KG1 (cell line): ENCODE measurements at regions not wholly inside any gene's neighbourhood (a gene's known extent, or its start where the extent isn't known, plus 50 kb on each side); places are given as distances from the start of the nearest gene placed in this dataset.
"Not testable (repeated sequence)": the region's sequence is repeated elsewhere in the genome, so short reads cannot be mapped to it uniquely, and the experiment has no call there.

ENCODE experiments used
- DNase-seq: peaks from one replicate; lab custom pipeline; 2025; lab: John Stamatoyannopoulos, UW

- DNase-seq = no peak
Observed at GRCh38 chr16:87132361-87133014, 184.7 kb downstream of the C16orf95 start.

DNA sequence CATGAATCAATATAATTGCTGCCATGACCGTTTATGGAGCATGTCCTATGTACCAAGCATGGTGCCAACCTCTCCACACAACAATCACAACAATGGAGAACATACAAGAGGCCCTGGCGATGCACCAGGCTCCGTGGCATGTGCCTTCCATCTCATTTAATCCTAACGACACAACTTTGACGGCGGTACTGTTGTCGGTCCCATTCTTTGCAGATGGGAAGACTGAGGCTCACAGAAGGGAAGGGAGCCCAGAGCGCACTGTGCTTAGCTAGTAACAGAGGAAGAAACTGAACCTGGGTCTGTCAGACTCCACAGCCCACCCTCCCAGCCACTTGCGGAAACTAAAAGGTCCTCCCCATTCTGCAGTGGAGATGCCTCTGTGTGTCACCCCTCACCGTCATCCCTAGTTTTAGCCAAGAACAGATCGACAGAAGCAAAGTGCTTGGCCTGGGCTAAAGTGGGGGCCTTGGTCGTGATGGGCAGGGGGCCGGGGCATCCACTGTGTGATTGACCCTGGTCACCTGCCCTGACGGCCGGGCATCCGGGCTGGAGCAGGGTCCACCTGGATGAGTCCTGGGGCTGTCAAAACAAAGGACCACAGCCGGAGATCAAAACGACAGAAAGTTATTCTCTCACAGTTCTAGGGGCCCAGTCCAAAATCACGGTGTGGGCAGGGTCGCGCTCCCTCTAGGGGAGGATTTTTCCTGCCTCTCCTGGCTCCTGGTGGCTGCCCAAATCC, 183.9 kb downstream of the C16orf95 start:
- DNase-seq = no peak

GRCh38 chr16:87133966-87134627, 183.1 kb downstream of the C16orf95 start:
- DNase-seq = no peak

- no peak for DNase-seq
Observed at GRCh38 chr16:87134628-87134995, 182.6 kb downstream of the C16orf95 start.

DNA sequence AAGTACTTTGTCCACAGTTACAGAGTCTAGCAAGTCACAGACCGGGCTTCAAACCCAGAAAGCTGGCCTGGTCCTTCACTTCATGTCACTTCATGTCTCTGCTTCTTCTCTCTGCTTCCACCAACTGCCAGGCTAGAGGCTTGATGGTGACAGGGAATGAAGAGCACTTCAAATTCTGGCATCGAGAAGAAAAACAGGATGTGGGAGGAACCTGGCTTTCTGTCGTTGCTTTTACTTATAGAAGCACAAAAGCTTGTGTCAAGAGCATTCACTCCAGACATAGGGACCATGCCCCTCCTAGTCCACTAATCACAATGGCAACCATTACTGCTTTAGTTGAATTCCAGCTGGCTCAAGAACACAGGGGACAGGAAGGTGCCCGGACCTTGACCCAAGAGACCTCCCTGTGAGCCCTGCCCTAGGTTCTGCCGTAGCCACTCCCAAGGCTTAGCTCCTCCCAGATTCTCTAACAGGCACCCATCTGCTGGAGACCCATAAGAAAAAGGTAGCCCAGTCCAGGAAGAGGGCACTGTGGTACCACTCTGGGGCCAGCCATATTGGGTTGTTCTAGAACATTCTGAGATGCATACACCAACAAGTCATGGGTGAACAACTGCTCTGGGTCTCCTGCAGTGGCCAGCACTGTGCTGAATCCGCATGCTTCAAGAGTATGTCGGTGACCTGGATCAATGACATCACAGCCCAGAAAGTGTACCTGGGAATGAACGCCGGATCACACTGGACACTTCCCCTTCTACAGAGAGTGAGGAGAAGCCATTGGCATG, 181.8 kb downstream of the C16orf95 start:
- DNase-seq = no peak

DNA sequence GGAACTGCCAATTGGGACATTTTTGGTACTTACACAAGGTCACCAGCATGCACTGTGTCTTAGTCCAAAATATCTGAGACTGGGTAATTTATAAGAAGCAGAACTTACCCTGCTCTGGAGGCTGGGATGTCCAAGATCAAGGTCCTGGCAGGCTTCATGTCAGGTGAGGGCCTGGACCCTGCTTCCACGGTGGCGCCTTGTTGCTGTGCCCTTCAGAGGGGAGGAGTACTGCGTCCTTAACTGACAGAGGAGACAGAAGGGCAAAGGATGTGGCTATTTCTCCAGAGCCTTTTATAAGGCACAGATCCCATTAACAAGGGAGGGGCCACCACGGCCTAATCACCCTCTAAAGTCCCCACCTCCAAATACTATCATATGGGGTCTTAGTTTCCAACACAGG, 178.9 kb downstream of the C16orf95 start:
- DNase-seq = no peak

GRCh38 chr16:87138738-87139267, 178.4 kb downstream of the C16orf95 start:
- no peak for DNase-seq

- DNase-seq = no peak
Observed at GRCh38 chr16:87140211-87141200, 176.7 kb downstream of the C16orf95 start.

DNA sequence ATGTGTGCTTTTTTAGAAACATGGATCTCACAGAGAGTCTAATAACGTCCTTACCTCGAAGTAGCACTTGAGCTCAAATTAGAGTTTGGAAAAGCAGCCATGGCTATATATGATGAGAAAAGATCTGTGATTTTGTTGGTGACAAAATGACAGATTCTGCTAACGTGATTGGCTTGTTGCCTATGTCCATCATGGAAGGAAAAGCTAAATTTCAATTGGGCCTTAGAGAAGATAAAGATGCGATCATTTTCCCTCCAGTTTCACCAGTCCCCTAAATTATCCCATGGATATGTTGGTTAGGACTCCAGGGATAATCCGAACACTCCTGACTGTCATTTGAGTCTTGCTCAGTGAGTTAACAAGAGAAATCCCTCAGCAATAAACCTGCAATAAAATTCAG, 175.8 kb downstream of the C16orf95 start:
- DNase-seq = no peak

DNA sequence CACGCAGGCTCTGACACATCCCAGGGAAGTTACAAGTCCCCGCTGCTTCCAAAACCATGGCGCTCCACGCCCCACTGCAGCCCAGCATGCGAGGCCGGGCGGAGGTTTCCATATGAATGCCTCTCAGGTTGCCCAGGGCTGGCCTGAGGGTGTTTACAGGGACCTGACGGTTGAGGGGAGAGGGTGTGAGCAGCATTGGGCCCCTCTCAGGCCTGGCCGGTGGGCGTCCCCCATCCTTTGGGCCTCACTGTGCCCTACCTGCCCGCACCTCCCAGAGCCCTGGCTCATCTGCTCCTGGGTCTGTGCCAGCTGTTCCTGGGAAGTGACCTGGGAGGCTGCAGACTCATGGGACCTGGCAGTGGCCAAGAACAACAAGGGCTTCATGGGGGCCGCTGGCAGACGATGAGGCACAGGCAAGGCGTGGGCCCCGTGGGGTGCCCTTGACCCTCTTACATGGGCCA, 173.5 kb downstream of the C16orf95 start:
- DNase-seq = no peak

DNA sequence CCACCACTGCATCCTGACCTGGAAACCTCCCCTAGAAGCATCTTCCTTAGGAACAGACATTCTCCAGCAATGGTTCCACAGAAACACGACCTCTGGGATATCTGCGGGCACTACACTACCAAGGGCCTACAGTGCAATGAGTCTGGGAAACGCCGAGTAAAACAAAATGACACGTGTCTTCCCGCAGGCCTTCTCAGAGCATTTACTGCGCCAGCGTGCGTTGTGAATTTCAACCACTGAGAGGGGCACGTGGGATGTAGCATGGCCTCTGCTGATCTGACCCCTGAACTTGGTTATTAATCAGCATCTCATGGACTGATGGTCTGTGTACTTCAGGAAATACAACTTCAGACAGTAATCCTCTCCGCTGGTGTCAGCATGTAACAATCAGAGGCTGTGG, 173.0 kb downstream of the C16orf95 start:
- DNase-seq = no peak

DNA sequence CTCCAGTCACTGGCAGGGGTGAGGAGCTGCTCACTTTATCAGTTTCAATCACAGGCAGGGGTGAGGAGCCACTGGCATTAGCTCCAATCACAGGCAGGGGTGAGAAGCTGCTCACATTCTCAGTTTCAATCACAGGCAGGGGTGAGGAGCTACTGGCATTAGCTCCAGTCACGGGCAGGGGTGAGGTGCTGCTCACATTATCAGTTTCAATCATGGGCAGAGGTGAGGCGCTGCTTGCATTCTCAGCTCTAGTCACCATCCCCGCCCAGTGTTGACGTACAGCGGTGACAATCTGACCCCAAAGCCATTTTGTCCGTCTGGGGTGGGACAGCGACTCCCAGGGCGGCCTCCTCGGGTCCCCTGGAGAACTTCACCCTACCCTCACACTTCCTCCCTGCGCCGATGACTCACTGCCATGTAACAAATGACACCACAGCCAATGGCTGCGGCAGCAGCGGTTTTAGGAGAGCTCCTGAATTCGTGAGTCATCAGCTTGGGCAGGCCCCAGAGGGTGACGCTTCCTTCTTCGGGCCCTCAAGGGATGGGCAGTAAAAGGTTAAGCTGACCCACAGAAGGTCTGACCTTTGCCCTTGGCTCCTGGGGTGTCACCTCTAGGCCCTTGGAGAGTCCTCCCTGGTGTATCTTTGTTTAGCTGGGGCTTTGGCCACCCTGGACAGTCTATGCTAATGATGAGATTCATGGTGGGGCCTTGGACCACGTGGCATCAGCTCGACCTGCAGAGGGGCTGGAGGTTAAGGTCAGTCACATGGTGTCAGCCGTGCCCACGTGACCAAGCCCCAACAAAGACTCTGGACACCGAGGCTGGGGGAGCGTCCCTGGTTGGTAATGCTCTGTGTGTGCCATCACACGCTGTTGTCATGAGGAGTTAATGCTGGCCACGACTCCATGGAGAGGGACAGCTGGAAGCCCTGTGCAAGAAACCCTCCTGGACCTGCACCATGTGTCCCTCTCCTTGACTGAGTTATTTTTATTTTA, 171.7 kb downstream of the C16orf95 start:
- no peak for DNase-seq

DNA sequence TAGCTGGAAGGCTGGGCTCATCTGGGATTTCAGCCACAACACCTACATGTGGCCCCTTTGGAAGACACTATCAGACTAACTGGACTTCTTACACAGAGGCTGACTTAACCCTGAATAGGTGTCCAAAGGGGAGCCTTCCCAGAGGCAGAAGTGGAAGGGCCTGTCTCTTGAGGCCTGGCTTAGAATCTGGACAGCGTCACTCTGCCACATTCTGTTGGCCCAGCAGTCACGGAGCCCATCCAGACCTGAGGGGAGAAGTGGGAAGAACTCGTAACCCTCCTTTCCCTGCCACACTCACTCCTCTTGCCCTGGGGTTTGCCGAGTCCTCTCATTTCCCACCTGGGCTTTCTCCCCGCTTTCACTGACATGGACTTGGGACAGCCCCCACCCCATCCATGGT, 170.5 kb downstream of the C16orf95 start:
- DNase-seq = no peak

GRCh38 chr16:87149051-87149450, 168.1 kb downstream of the C16orf95 start:
- no peak for DNase-seq

GRCh38 chr16:87150262-87150661, 166.9 kb downstream of the C16orf95 start:
- DNase-seq = no peak

GRCh38 chr16:87150681-87151280, 166.4 kb downstream of the C16orf95 start:
- no peak for DNase-seq

GRCh38 chr16:87152221-87152755, 164.9 kb downstream of the C16orf95 start:
- no peak for DNase-seq

DNA sequence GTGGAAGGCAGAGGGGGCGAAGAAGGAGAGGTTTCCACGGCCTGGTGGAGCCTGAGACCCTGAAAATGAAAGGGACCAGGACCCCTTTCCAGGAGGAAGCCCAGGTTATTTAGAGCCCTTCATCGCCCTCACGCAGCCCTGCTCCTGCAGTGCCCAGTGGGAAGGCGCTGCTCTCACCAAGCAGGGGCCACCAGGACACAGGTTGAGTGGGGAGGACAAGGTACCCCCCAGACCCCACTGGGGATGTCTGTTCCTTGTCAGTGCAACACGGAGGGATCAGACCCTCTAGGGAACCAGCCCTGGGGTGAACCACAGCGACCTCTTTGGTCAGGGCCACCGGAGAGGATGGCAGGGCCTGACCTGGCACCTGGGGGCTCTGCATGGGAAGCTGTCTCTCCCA, 163.9 kb downstream of the C16orf95 start:
- no peak for DNase-seq

DNA sequence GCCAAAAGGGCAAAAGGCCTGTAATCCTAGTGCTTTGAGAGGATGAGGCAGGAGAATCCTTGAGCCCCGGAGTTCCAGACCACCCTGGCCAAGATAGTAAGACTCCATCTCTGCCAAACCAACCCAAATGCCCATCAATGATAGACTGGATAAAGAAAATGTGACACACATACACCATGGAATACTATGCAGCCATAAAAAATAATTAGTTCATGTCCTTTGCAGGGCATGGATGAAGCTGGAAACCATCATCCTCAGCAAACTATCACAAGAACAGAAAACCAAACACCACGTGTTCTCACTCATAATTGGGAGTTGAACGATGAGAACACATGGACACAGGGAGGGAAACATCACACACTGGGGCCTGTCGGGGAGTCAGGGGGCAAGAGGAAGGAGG, 161.9 kb downstream of the C16orf95 start:
- not testable (repeated sequence) for DNase-seq
